ENCODE measurements at regions not wholly inside any gene's neighbourhood (a gene's known extent, or its start where the extent isn't known, plus 50 kb on each side); places are given as distances from the start of the nearest gene placed in this dataset.

DNA sequence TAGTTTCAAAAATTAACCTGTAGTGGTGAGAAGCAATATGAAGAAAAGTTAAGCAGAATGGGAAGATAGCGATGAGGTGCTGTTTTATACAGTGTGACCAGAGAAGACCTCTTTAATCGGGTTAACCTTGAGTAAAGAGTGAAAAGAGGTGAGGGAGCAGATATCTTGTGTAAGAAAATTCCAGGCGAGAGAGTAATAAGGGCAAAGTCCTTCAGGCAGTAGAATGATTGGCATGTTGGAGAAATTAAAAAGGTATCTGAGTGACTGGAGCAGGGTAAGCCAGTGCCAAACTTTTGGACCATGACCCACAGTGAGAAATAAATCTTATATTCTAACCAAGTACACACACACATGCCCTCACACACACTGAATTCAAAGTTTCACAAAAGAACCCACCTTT, 374.7 kb upstream of the LARGE1 start:
- in situ Hi-C loops (cut with HindIII; ENCODE audit: low sequenced_read_pairs), result no loop called here
- DNase-seq (ENCODE audit: low spot score), result no peak

- in situ Hi-C loops (cut with HindIII; ENCODE audit: low sequenced_read_pairs), result no loop called here
- DNase-seq (ENCODE audit: low spot score), result no peak
Measured at GRCh38 chr22:34296461-34296860, 376.2 kb upstream of the LARGE1 start.

GRCh38 chr22:34297536-34298120, 377.4 kb upstream of the LARGE1 start:
- in situ Hi-C loops (cut with HindIII; ENCODE audit: low sequenced_read_pairs), result no loop called here
- DNase-seq (ENCODE audit: low spot score), result peak; percentile 0

DNA sequence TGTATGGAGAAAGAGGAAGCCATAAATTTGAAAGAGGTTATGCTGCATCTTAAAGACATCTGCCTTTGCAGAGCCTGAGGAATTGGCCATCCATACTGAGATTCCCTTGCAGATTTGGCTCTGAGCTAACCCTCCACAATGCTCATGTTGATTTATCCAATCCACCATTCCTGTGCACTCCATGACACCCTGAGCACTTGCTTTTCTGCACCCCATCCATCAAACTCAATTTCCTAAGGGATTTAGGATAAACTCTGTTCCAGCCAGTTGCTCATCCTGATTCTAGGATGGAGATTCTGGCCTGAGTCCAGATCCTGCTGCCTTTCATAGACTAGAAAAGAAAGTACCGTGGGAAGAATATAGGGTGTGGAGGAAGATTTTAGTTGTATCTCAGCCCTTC, 379.2 kb upstream of the LARGE1 start:
- in situ Hi-C loops (cut with HindIII; ENCODE audit: low sequenced_read_pairs), result no loop called here
- no peak for DNase-seq (ENCODE audit: low spot score)

GRCh38 chr22:34301569-34301968, 381.3 kb upstream of the LARGE1 start:
- no peak for DNase-seq (ENCODE audit: low spot score)
- in situ Hi-C loops (cut with HindIII; ENCODE audit: low sequenced_read_pairs), result no loop called here

- DNase-seq (ENCODE audit: low spot score), result no peak
Measured at GRCh38 chr22:34303656-34304055, 383.4 kb upstream of the LARGE1 start.

DNA sequence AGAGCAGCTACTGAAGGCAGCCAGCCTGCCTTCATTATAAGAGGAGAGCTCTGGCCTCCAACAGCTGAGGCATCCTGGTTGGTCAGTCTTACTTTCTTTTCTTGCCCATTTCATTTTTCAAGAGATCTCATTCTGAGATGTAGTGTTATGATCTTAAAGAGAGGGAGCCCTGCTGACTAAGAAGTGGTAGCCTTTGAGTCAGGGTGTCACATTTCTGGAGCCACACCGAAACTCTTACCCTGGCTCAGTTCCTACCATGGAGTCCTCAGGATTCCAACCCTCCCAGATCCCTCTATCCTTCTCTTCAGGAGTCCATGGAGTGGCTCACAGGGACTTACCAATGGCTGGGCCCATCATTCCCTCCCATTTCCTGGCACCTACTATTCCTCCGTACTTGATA, 386.1 kb upstream of the LARGE1 start:
- DNase-seq (ENCODE audit: low spot score), result no peak
- in situ Hi-C loops (cut with HindIII; ENCODE audit: low sequenced_read_pairs), result no loop called here

More at GRCh38 chr22:34303656-34304055, 383.4 kb upstream of the LARGE1 start:
- in situ Hi-C loops (cut with HindIII; ENCODE audit: low sequenced_read_pairs), result no loop called here

DNA sequence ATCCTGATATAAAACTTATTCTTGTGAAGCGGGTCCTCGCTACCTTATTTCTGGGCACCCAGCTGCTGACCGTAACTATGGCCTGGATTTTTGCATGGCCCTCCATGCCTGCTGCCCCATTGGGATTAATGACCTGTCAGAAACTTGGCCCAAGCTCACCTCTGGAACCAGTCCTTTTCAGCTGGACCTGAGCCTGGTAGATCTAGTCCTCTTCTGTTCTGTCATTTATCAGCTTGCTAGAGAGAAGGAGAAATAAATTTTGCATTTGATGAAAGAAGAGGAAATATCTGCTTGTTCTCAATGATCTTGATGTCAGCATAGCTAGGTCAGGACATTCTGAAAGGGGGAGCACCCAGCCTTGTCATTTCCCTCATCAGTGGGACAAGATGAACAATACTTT, 387.8 kb upstream of the LARGE1 start:
- in situ Hi-C loops (cut with HindIII; ENCODE audit: low sequenced_read_pairs), result no loop called here
- no peak for DNase-seq (ENCODE audit: low spot score)

- no peak for DNase-seq (ENCODE audit: low spot score)
- in situ Hi-C loops (cut with HindIII; ENCODE audit: low sequenced_read_pairs), result no loop called here
Measured at GRCh38 chr22:34319346-34319745, 399.1 kb upstream of the LARGE1 start.

DNA sequence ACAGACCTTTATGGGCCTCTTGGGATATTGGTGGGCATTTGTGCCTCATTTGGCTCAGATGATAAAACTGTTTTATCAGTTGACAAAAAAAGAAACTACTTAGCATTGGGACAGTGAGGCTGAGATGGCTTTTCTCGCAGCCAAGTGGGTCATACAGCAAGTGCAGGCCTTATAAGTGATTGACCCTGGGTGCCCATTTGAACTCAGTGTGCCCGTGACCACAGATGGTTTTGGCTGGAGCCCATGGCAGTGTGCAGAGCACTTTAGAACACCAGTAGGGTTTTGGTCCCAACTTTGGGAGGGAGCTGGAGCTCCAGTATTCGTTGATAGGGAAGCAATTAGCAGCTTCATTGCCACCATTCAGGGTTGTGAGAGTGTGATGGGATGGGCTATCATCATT, 404.5 kb upstream of the LARGE1 start:
- no peak for DNase-seq (ENCODE audit: low spot score)
- in situ Hi-C loops (cut with HindIII; ENCODE audit: low sequenced_read_pairs), result no loop called here

- in situ Hi-C loops (cut with HindIII; ENCODE audit: low sequenced_read_pairs), result no loop called here
- DNase-seq (ENCODE audit: low spot score), result no peak
Measured at GRCh38 chr22:34326901-34327300, 406.6 kb upstream of the LARGE1 start.

GRCh38 chr22:34330432-34330831, 410.2 kb upstream of the LARGE1 start:
- in situ Hi-C loops (cut with HindIII; ENCODE audit: low sequenced_read_pairs), result no loop called here
- no peak for DNase-seq (ENCODE audit: low spot score)

- in situ Hi-C loops (cut with HindIII; ENCODE audit: low sequenced_read_pairs), result no loop called here
- no peak for DNase-seq (ENCODE audit: low spot score)
Measured at GRCh38 chr22:34333285-34333684, 413.0 kb upstream of the LARGE1 start.

DNA sequence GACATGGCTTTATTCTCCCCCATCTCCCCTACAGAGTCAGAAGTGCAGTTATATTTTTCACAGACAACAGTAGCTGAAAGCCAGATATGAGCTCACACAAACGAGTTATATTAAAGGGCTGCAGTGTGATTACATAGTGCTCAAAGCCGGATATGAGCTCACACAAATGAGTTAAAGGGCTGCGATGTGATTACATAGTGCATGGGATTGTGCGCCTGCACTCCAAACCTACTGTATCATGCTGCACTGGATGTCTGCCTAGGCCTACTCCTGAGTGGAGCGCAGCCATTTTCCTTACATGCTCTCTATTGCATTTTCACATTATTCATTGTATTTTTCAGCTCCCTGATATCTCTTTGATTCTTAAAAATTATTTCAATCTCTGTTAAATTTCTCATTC, 414.6 kb upstream of the LARGE1 start:
- no peak for DNase-seq (ENCODE audit: low spot score)
- in situ Hi-C loops (cut with HindIII; ENCODE audit: low sequenced_read_pairs), result no loop called here

DNA sequence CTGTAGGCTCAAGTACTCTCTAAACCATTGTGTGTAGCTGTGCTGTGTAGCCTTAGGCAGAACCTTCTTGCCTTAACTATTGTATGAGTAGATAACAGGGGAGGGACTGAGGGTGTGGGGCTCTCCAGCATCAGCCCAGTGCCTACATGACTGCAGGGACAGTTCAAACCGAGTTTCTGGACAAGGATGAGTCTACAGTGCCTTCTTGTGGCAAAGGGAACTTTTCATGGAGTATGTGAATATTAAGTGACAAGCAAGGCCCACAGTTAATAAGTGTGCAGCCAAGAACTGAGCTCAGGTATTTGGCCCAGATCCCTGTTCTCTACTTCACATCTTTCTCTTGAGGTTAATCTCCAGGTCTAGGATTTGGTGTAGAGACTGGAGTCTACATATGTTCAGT, 424.4 kb upstream of the LARGE1 start:
- no peak for DNase-seq (ENCODE audit: low spot score)
- in situ Hi-C loops (cut with HindIII; ENCODE audit: low sequenced_read_pairs), result no loop called here

- no peak for DNase-seq (ENCODE audit: low spot score)
- in situ Hi-C loops (cut with HindIII; ENCODE audit: low sequenced_read_pairs), result no loop called here
Measured at GRCh38 chr22:34354071-34354817, 434.0 kb upstream of the LARGE1 start.

GRCh38 chr22:34356481-34356880, 436.2 kb upstream of the LARGE1 start:
- no peak for DNase-seq (ENCODE audit: low spot score)
- in situ Hi-C loops (cut with HindIII; ENCODE audit: low sequenced_read_pairs), result no loop called here

DNA sequence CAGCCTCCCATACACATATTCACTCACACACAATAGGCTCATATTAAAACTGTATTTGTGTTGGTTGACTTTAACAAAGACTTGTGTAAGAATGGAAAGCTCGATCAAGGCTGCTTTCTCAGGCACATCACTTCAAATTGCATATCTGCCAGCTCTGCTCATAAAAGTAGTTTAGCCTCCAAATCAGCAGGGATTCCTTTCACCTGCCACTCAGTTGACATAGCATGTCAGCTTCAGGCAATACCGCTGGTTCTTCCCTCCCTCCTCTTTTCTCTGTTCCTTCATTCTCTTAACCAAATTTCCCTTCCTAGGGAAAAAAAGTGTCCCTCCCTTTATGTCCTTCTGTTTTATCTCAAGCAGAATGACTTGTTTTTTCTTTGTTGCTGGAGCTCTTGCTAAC, 450.4 kb upstream of the LARGE1 start:
- no peak for DNase-seq (ENCODE audit: low spot score)
- in situ Hi-C loops (cut with HindIII; ENCODE audit: low sequenced_read_pairs), result no loop called here

DNA sequence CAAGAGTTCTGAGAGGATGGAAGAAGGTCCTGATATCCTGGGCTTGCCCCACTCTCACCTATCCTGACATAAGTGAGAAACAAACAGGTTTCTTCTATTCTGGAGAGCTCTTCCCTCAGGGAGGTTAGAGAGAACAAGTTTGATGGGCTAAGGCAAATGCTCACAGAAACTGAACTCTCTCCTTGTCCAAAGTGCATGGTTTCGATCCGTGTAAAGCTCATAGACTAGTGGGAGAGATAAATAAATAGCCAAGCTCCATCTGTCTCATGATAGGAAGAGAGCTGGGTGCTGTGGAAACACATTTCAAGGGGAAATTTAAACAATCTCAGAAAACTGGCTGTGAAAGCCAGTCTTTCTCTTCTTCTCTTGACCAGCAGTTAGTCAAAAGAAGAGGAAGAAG, 459.5 kb upstream of the LARGE1 start:
- DNase-seq (ENCODE audit: low spot score), result no peak
- in situ Hi-C loops (cut with HindIII; ENCODE audit: low sequenced_read_pairs), result no loop called here

DNA sequence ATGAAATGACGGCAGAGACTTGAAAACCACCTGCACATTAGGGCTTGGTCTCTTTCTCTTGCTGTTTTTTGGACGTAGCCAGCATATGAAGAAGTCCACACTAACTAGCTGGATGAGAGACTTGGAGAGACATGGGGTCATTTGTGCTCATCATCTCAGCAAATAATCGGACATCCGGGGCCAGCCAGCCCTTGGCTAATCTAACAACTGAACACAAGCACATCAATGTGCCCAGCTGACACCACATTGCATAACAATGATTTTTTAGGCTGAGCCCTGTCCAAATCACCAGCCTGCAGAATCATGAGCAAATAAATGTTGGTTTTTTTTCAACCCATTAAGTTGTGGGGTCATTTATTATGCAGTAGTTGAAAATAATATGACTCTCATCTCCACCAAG, 460.3 kb upstream of the LARGE1 start:
- DNase-seq (ENCODE audit: low spot score), result no peak
- in situ Hi-C loops (cut with HindIII; ENCODE audit: low sequenced_read_pairs), result no loop called here

DNA sequence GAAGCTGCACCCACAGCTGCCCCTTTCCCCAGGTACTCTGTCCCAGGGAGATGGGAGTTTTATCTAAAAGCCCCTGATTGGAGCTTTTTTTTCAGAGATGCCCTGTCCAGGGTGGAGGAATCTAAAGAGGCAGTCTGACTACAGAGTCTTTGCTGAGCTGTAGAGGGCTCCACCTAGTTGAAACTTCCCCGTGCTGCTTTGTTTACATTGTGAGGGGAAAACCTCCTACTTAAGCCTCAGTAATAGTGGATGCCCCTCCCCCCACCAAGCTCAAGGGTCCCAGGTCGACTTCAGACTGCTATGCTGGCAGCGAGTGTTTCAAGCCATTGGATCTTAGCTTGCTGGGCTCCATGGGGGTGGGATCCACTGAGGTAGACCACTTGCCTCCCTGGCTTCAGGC, 470.1 kb upstream of the LARGE1 start:
- DNase-seq (ENCODE audit: low spot score), result no peak
- in situ Hi-C loops (cut with HindIII; ENCODE audit: low sequenced_read_pairs), result no loop called here

All from G401 (cell line).